Lung (tissue), 11 donors: ENCODE measurements at regions not wholly inside any gene's neighbourhood (a gene's known extent, or its start where the extent isn't known, plus 50 kb on each side); places are given as distances from the start of the nearest gene placed in this dataset.
A peak's percentile ranks its signal among the peaks of the same experiment; 100 is the strongest.

Source experiments
- ATAC-seq: fragments of 200-7000 bp; cut with Tn5 transposase; one replicate; pipeline ENCODE4 v1.9.1; 2020; ENCODE audit warnings: moderate number of reproducible peaks; ENCODE audit not compliant: insufficient read depth, low FRiP score
- DNase-seq, 3 donors: peaks; one replicate each; pipeline ENCODE4 v3.0.0-alpha.2; 2013 to 2017
- H3K27ac ChIP-seq, 2 donors: one replicate each; pipeline ENCODE4 v1.5.1; 2013; ENCODE audit warnings: mild to moderate bottlenecking in 2 of 2, moderate library complexity in 2 of 2, control low read depth in 1 of 2, inconsistent platforms in 1 of 2, low read depth in 1 of 2, low read length in 1 of 2
- H3K27me3 ChIP-seq, 3 donors: one replicate each; pipeline ENCODE4 v1.5.1; 2013; ENCODE audit warnings: low read length in 2 of 3; ENCODE audit not compliant: control insufficient read depth in 3 of 3, insufficient read depth in 3 of 3
- H3K36me3 ChIP-seq, 4 donors: one replicate each; pipeline ENCODE4 v1.5.1; 2013; ENCODE audit warnings: low read length in 4 of 4, mild to moderate bottlenecking in 1 of 4, moderate library complexity in 1 of 4; ENCODE audit not compliant: control insufficient read depth in 4 of 4, insufficient read depth in 4 of 4
- H3K4me1 ChIP-seq, 5 donors: one replicate each; pipeline ENCODE4 v1.5.1; 2013; ENCODE audit warnings: low read length in 5 of 5, mild to moderate bottlenecking in 2 of 5, moderate library complexity in 1 of 5; ENCODE audit not compliant: control insufficient read depth in 5 of 5, insufficient read depth in 5 of 5
- H3K4me3 ChIP-seq: one replicate; pipeline ENCODE4 v1.5.1; 2013; ENCODE audit warnings: mild to moderate bottlenecking, control low read depth, moderate library complexity
- H3K9ac ChIP-seq, 2 donors: one replicate each; pipeline ENCODE4 v1.5.1; 2013; ENCODE audit warnings: low read length in 2 of 2, control low read depth in 1 of 2; ENCODE audit not compliant: insufficient read depth in 1 of 2
- H3K9me3 ChIP-seq, 4 donors: one replicate each; pipeline ENCODE4 v1.5.1; 2013; ENCODE audit warnings: low read length in 3 of 4, mild to moderate bottlenecking in 1 of 4, moderate library complexity in 1 of 4; ENCODE audit not compliant: control insufficient read depth in 4 of 4, insufficient read depth in 3 of 4
- WGBS, 2 donors: extraction: QIAGEN DNeasy Blood & Tissue Kit; methylation state at CpG; one replicate each; pipeline ENCODE4 v1.1.7; 2013; 5-methylcytosine and 5-hydroxymethylcytosine counted together
- TF ChIP-seq, protein P1 (sequence below): IDR thresholded peaks from 2 replicates; pipeline ENCODE4 v1.5.1; 2012; ENCODE audit warnings: mild to moderate bottlenecking; ENCODE audit errors: control extremely low read depth, extremely low read depth
- donor health status: control.
- donor health status: control.
- donor health status: Bipolar disorder and iron deficiency.
- donor health status: healthy.
- donor health status: DM: yes; HTN: yes; CAD: no.

- ATAC-seq = no peak
- Histone ChIP-seq H3K27ac (no peak overlapping the region), H3K9ac (no peak overlapping the region), H3K36me3 (no peaks in the 10 kb centered on the region), H3K4me1 (peaks cover 0 to 8% (median 0%) of the 10 kb centered on the region in 5 donors), H3K27me3 (no peaks in the 10 kb centered on the region), H3K4me3 (no peak overlapping the region), H3K9me3 (no peaks in the 10 kb centered on the region)
- no peak for DNase-seq
- WGBS, 2 donors = 70 to 77% methylated on average over 3 of the region's 3 CpGs
- TF ChIP-seq, protein P1, sequence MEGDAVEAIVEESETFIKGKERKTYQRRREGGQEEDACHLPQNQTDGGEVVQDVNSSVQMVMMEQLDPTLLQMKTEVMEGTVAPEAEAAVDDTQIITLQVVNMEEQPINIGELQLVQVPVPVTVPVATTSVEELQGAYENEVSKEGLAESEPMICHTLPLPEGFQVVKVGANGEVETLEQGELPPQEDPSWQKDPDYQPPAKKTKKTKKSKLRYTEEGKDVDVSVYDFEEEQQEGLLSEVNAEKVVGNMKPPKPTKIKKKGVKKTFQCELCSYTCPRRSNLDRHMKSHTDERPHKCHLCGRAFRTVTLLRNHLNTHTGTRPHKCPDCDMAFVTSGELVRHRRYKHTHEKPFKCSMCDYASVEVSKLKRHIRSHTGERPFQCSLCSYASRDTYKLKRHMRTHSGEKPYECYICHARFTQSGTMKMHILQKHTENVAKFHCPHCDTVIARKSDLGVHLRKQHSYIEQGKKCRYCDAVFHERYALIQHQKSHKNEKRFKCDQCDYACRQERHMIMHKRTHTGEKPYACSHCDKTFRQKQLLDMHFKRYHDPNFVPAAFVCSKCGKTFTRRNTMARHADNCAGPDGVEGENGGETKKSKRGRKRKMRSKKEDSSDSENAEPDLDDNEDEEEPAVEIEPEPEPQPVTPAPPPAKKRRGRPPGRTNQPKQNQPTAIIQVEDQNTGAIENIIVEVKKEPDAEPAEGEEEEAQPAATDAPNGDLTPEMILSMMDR = no peak
Measured at GRCh38 chr20:11132819-11133415, 459.1 kb upstream of the JAG1 start.

GRCh38 chr20:11136691-11137090 lies 462.9 kb upstream of the JAG1 start:
- Histone ChIP-seq H3K27me3 (no peaks in the 10 kb centered on the region), H3K36me3 (no peaks in the 10 kb centered on the region), H3K27ac (no peak overlapping the region), H3K4me1 (no peaks in the 10 kb centered on the region), H3K4me3 (no peak overlapping the region), H3K9me3 (no peaks in the 10 kb centered on the region), H3K9ac (no peak overlapping the region)
- DNase-seq = no peak
- ATAC-seq = no peak
- TF ChIP-seq, protein P1 = no peak

DNA sequence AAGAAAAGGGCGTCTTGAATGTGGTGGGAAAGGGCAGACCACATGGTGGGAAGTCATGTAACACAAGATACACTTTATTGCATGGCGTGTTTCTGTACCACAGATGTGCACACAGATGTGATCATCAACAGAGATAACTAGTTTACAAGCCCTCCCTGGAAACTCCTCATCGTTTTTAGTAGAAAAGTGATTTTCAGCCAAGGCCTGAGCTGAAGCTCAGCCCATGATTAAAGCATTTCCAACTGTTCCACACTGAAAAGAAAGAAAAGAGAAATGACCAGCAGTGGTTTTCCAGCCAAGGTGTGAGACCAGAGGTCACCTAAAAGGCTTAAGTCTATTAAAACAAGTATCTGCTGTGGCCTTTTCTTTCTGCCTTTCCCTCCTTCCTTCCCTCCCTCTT lies 463.9 kb upstream of the JAG1 start:
- Histone ChIP-seq H3K27ac (no peak overlapping the region), H3K9me3 (no peaks in the 10 kb centered on the region), H3K9ac (no peak overlapping the region), H3K4me3 (no peak overlapping the region), H3K27me3 (no peaks in the 10 kb centered on the region), H3K4me1 (no peaks in the 10 kb centered on the region), H3K36me3 (no peaks in the 10 kb centered on the region)
- WGBS, 2 donors = 82 to 89% methylated on average over 3 of the region's 3 CpGs
- ATAC-seq (no peak), DNase-seq (no peak)
- TF ChIP-seq, protein P1 = no peak

GRCh38 chr20:11140359-11140758 lies 466.6 kb upstream of the JAG1 start:
- Histone ChIP-seq H3K4me1 (no peaks in the 10 kb centered on the region), H3K36me3 (no peaks in the 10 kb centered on the region), H3K9me3 (no peaks in the 10 kb centered on the region), H3K4me3 (no peak overlapping the region), H3K27ac (no peak overlapping the region), H3K27me3 (no peaks in the 10 kb centered on the region), H3K9ac (no peak overlapping the region)
- WGBS, 2 donors = 60 to 86% methylated on average over 3 of the region's 3 CpGs
- TF ChIP-seq, protein P1 = no peak
- DNase-seq = peak in 1 of 3 donors; percentile 47
- ATAC-seq = peak; percentile 13
